ENCODE measurements at regions not wholly inside any gene's neighbourhood (a gene's known extent, or its start where the extent isn't known, plus 50 kb on each side); places are given as distances from the start of the nearest gene placed in this dataset.

DNA sequence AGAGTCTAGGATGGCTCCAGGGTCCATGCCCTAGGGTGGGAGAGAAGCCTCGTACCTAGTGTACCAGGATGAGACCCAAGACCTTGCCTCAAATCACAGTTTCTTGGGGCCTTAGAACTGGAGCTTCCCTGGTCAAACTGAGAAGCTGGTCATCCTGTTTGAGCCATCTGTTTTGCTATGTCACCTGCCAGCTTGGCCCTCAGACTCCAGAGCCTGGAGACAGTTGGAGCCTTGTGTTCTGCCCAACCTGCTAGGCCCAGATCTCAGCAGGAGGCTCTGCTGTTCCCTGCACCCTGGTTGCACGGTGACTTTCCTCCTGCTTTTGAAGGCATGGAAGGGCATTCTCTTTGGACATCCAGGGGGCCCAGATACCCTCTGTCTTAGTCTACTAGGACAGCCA, 206.3 kb upstream of the ATP6AP2 start (continued):
- no peak for TF ChIP-seq ZBTB40 (IDR thresholded peaks at IDR 0.05)
- TF ChIP-seq ZBTB40 (CRISPR knock-in tag; IDR thresholded peaks at IDR 0.05), result no peak
- no peak for TF ChIP-seq STAG1 (CRISPR knock-in tag; IDR thresholded peaks at IDR 0.05)
- TF ChIP-seq RNF2 (conservative IDR thresholded peaks at IDR 0.05; ENCODE audit: low read depth), result no peak

GRCh38 chrX:40373641-40374040, 207.1 kb upstream of the ATP6AP2 start:
- POLR2A ChIA-PET, result no interaction called here
- Histone ChIP-seq H3K9me3 (ENCODE audit: low read length) (no peaks in the 10 kb centered on the region), H3K4me1 (ENCODE audit: insufficient read depth, low read length) (no peaks in the 10 kb centered on the region), H3K79me2 (ENCODE audit: insufficient read depth, low read length) (no peaks in the 10 kb centered on the region), H3K4me3 (replicated peaks in 1 of 3; ENCODE audit: insufficient read depth in 1 of 3, low read depth in 2 of 3, low read length in 3 of 3) (no peak overlapping the region), H3K27me3 (ENCODE audit: control insufficient read depth in 1 of 2, insufficient read depth in 2 of 2, low read length in 2 of 2) (no peaks in the 10 kb centered on the region), H3K36me3 (replicated peaks in 1 of 2; ENCODE audit: control insufficient read depth in 1 of 2, insufficient read depth in 2 of 2, low read length in 2 of 2) (no peaks in the 10 kb centered on the region), H3K9ac (ENCODE audit: insufficient read depth, low read depth, low read length) (no peak overlapping the region), H2AFZ (ENCODE audit: low read length) (no peak overlapping the region), H4K20me1 (ENCODE audit: insufficient read depth, low read length) (no peaks in the 10 kb centered on the region), H3K4me2 (ENCODE audit: low read depth, low read length) (no peak overlapping the region), H3K27ac (ENCODE audit: extremely low read length, insufficient read depth, low read length) (no peak overlapping the region)
- no peak for DNase-seq (ENCODE audit: low spot score)
- TF ChIP-seq ZNF615 (CRISPR knock-in tag; IDR thresholded peaks at IDR 0.05; ENCODE audit: borderline replicate concordance), result no peak
- TF ChIP-seq ZFP62 (CRISPR knock-in tag; IDR thresholded peaks at IDR 0.05), result no peak
- TF ChIP-seq ZNF224 (CRISPR knock-in tag; IDR thresholded peaks at IDR 0.05), result no peak
- no peak for TF ChIP-seq GLI4 (CRISPR knock-in tag; IDR thresholded peaks at IDR 0.05; ENCODE audit: borderline replicate concordance)
- TF ChIP-seq PAX8 (CRISPR knock-in tag; IDR thresholded peaks at IDR 0.05; ENCODE audit: borderline replicate concordance), result no peak
- TF ChIP-seq ZNF558 (CRISPR knock-in tag; IDR thresholded peaks at IDR 0.05; ENCODE audit: borderline replicate concordance), result no peak
- no peak for TF ChIP-seq ZNF281 (CRISPR knock-in tag; IDR thresholded peaks at IDR 0.05; ENCODE audit: borderline replicate concordance)
- no peak for ATAC-seq
- BruUV-seq (replicated peaks), result no TSS peak
- CTCF ChIA-PET (ENCODE audit: low intra/inter-chr PET ratio, low total read pairs), result no interaction called here
- in situ Hi-C loops (cut with HindIII; ENCODE audit: extremely low pct_ligation_motif_present, low pct_unique_long_range_greater_than_20kb) (no loop called here), intact Hi-C loops (cut with micrococcal nuclease; ENCODE audit: unreplicated experiment) (no loop called here)
- no peak for FAIRE-seq

Data from HepG2 (cell line).